NCI-H1417 treated with DMSO at 0.1 percent for 48 hours (cell line): ENCODE measurements at regions not wholly inside any gene's neighbourhood (a gene's known extent, or its start where the extent isn't known, plus 50 kb on each side); places are given as distances from the start of the nearest gene placed in this dataset.

Source experiments
- DNase-seq: peaks from one replicate; lab custom pipeline; 2025; lab: John Stamatoyannopoulos, UW

DNA sequence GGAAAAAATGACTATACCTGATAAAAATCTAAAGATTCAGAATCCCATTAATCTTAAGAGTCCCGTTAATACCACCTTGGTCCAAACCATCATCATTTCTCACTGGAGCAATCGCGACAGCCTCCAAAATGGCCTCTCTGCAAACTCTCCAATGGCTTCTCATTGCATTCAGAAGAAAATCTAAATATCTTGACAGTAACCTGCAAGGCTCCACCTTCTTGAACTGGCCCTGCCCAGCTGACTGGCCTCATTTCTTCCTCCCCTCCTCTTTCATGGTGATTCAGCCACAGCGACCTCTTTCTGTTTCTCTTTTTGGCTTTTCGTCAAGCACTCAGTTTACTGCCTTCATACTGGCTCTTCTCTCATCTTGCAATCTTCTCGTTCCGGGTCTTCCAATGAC lies 56.2 kb upstream of the GPRIN3 start:
- DNase-seq = no peak

DNA sequence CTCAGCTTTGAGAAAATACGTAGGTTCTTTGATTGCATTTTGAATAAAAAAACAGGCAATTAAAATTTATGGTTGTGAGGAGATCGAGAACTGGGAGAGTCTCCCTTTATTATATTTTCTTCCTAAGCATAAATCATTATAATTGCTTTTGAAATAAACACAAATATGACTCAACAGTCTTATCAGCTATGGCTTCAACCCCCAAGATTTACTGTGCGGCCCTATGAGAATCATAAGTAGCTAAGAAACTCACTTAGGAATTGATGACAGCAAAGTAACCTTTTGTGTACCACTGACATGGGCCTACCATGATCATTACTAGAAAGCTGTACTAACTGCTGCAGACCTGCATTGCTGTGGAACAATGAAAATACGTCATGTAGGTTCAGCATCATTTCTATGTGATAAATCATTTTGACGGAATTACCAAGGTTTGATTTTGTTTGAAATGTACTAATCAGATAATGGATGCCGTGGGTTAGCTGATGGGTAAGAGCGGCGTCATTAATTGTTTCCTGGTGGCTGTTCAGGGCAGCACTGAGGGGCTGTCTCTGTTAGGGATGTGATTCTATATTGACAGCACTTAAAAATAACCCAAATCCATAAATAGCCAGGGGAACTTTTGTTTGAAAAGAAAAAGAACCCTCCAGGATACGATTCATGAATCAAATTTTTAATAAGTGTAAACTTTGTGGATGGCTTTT lies 51.5 kb upstream of the GPRIN3 start:
- DNase-seq = no peak

DNA sequence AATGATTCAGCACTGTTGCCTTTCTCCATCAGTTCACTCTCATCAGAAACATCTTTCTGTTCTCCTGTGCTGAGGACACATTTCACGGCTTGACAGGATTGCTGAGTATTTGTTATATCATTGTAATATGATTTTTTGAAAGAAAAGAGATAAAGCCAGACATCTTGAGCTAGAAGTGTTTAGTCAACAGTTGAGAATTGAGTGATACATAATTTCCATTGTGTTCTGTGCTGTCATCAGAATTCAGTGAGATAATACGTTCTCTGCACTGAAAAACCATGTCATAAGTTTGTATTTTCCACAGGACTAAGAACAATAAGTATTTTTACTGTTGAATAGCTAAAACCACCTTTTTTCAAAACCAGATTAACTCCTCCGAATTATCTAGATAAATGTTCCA lies 50.2 kb upstream of the GPRIN3 start:
- DNase-seq = no peak
